Superior temporal gyrus (tissue), 1 donor: ENCODE measurements at regions not wholly inside any gene's neighbourhood (a gene's known extent, or its start where the extent isn't known, plus 50 kb on each side); places are given as distances from the start of the nearest gene placed in this dataset.

Experiments used
- DNase-seq: peaks from one replicate; pipeline ENCODE4 v3.0.0-alpha.2; 2016; ENCODE audit errors: extremely low spot score

- no peak for DNase-seq
These were observed 58.1 kb upstream of the HEPHL1 start for GRCh38 chr11:93963072-93963471.

GRCh38 chr11:93967258-93967657 is 53.9 kb upstream of the HEPHL1 start:
- DNase-seq: no peak

- no peak for DNase-seq
These were observed 53.2 kb upstream of the HEPHL1 start for GRCh38 chr11:93967944-93968343.

GRCh38 chr11:93969925-93970922 is 50.9 kb upstream of the HEPHL1 start:
- DNase-seq: no peak
